GM19372 (cell line): ENCODE measurements at regions not wholly inside any gene's neighbourhood (a gene's known extent, or its start where the extent isn't known, plus 50 kb on each side); places are given as distances from the start of the nearest gene placed in this dataset.
"Not testable (repeated sequence)": the region's sequence is repeated elsewhere in the genome, so short reads cannot be mapped to it uniquely, and the experiment has no call there.

Experiments
- ATAC-seq: cut with Tn5 transposase; IDR thresholded peaks from one replicate; pipeline ENCODE4 v1.9.1; 2021; ENCODE audit warnings: mild to moderate bottlenecking, low read depth, moderate library complexity; ENCODE audit not compliant: unreplicated experiment

GRCh38 chr9:90219548-90220118 lies 423.0 kb downstream of the DIRAS2 start:
- ATAC-seq, result no peak

- not testable (repeated sequence) for ATAC-seq
These were observed 420.7 kb downstream of the DIRAS2 start for GRCh38 chr9:90221899-90222298.

- not testable (repeated sequence) for ATAC-seq
These were observed 415.7 kb downstream of the DIRAS2 start for GRCh38 chr9:90226839-90227338.

- ATAC-seq, result not testable (repeated sequence)
These were observed 409.5 kb downstream of the DIRAS2 start for GRCh38 chr9:90233081-90233480.

GRCh38 chr9:90240541-90240940 lies 402.1 kb downstream of the DIRAS2 start:
- no peak for ATAC-seq

GRCh38 chr9:90245661-90246060 lies 397.0 kb downstream of the DIRAS2 start:
- no peak for ATAC-seq

- ATAC-seq, result no peak
These were observed 393.5 kb downstream of the DIRAS2 start for GRCh38 chr9:90249094-90249493.

GRCh38 chr9:90251316-90251715 lies 391.3 kb downstream of the DIRAS2 start:
- no peak for ATAC-seq

- ATAC-seq, result no peak
These were observed 386.3 kb downstream of the DIRAS2 start for GRCh38 chr9:90256345-90256744.

- ATAC-seq, result no peak
These were observed 383.0 kb downstream of the DIRAS2 start for GRCh38 chr9:90259311-90260246.

- no peak for ATAC-seq
These were observed 380.9 kb downstream of the DIRAS2 start for GRCh38 chr9:90261698-90262097.

GRCh38 chr9:90268613-90269012 lies 374.0 kb downstream of the DIRAS2 start:
- ATAC-seq, result no peak

- ATAC-seq, result no peak
These were observed 370.9 kb downstream of the DIRAS2 start for GRCh38 chr9:90271707-90272106.

- ATAC-seq, result no peak
These were observed 367.9 kb downstream of the DIRAS2 start for GRCh38 chr9:90274725-90275124.

GRCh38 chr9:90285946-90286345 lies 356.7 kb downstream of the DIRAS2 start:
- ATAC-seq, result no peak

- peak; percentile 93 for ATAC-seq
These were observed 354.9 kb downstream of the DIRAS2 start for GRCh38 chr9:90287567-90288274.

GRCh38 chr9:90288275-90288639 lies 354.4 kb downstream of the DIRAS2 start:
- peak; percentile 7 for ATAC-seq

- no peak for ATAC-seq
These were observed 351.7 kb downstream of the DIRAS2 start for GRCh38 chr9:90290716-90291485.

- ATAC-seq, result no peak
These were observed 346.1 kb downstream of the DIRAS2 start for GRCh38 chr9:90296539-90296938.

- ATAC-seq, result no peak
These were observed 342.7 kb downstream of the DIRAS2 start for GRCh38 chr9:90299968-90300367.
